ENCODE measurements at regions not wholly inside any gene's neighbourhood (a gene's known extent, or its start where the extent isn't known, plus 50 kb on each side); places are given as distances from the start of the nearest gene placed in this dataset.

DNA sequence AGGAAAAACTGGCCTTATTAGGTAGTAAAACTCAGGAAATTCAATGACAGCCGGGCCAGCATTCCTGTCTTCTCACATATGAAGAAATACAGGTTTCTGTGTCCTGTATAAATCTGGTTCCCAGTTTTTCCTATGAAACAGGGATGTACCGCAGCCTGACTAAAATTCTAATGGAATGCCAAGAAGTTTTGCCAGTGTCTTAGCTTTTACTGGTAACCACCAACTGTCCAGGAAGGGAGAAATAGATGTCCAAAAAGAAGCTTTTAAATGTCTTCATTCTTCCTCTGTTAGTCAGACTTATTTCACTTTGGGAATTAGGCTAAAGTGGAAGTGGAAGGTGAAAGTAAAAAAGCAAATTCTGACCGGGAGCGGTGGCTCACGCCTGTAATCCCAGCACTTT lies 108.0 kb upstream of the TBL1X start:
- Mint-ChIP-seq H3K9me3 (no peaks in the 10 kb centered on the region), H3K27me3 (ENCODE audit: insufficient read depth, low read depth, poor library complexity) (peaks cover 3% of the 10 kb centered on the region), H3K4me3 (no peak overlapping the region), H3K36me3 (ENCODE audit: low read depth) (no peaks in the 10 kb centered on the region), H3K27ac (no peak overlapping the region), H3K4me1 (peaks cover 13% of the 10 kb centered on the region)
- no peak overlapping the region for H3K27ac ChIP-seq (ENCODE audit: low read depth)
- H3K4me2 ChIP-seq: no peak overlapping the region
- no peak overlapping the region for H3K4me3 ChIP-seq
- no peak overlapping the region for H2AFZ ChIP-seq
- peaks cover 10% of the 10 kb centered on the region; the same call in 1 of the 2 replicates for H3K4me1 ChIP-seq (ENCODE audit: insufficient read depth)
- H3K9me2 ChIP-seq (ENCODE audit: insufficient read depth): no peaks in the 10 kb centered on the region
- TF ChIP-seq, protein P1, sequence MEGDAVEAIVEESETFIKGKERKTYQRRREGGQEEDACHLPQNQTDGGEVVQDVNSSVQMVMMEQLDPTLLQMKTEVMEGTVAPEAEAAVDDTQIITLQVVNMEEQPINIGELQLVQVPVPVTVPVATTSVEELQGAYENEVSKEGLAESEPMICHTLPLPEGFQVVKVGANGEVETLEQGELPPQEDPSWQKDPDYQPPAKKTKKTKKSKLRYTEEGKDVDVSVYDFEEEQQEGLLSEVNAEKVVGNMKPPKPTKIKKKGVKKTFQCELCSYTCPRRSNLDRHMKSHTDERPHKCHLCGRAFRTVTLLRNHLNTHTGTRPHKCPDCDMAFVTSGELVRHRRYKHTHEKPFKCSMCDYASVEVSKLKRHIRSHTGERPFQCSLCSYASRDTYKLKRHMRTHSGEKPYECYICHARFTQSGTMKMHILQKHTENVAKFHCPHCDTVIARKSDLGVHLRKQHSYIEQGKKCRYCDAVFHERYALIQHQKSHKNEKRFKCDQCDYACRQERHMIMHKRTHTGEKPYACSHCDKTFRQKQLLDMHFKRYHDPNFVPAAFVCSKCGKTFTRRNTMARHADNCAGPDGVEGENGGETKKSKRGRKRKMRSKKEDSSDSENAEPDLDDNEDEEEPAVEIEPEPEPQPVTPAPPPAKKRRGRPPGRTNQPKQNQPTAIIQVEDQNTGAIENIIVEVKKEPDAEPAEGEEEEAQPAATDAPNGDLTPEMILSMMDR (conservative IDR thresholded peaks at IDR 0.05; ENCODE audit: low read depth in 2 of 2): no peak
- TF ChIP-seq STAT1 (IDR thresholded peaks at IDR 0.05; ENCODE audit: unreplicated experiment) (no peak), ZNF114 (CRISPR knock-in tag; IDR thresholded peaks at IDR 0.05) (no peak)
- H3K36me3 ChIP-seq (ENCODE audit: insufficient read depth): no peaks in the 10 kb centered on the region
- no peaks in the 10 kb centered on the region for H3K27me3 ChIP-seq (ENCODE audit: insufficient read depth)
- no peaks in the 10 kb centered on the region for H3F3A ChIP-seq (replicated peaks; ENCODE audit: low read depth)
- no peaks in the 10 kb centered on the region for H3K79me2 ChIP-seq (replicated peaks; ENCODE audit: insufficient read depth)
- no peaks in the 10 kb centered on the region for H4K20me1 ChIP-seq (replicated peaks; ENCODE audit: insufficient read depth)
- ATAC-seq: no peak
- DNase-seq (ENCODE audit: low spot score): no peak

DNA sequence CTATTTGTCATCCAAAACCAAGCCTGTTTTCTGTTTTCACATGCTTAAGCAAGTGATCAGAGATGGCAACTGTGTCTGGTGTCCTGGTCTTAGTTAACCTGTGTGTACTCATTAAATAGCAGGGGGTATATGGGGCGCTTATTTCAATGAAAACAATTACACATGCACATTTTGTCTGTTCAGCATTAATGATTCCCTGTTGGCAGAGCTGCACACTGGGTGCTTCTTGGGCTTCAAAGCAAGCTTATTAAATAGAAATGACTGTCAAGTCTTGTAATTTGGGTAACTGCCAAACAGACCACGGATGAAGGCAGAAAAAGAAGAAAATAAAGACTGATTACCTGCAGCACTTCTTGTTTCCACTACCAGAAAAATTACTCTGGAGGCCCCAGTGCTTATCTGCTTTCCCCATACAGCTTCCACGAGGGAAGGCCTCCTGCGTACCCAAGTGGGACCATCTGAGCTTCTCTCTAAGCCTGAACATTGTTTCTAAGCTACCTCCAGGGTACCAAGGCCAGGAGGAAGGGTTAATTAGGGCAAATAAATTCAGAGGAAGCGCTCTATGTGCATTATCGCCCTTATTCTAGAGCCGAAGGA lies 107.2 kb upstream of the TBL1X start:
- Histone ChIP-seq H3K4me3 (no peak overlapping the region), H3K27me3 (ENCODE audit: insufficient read depth) (no peaks in the 10 kb centered on the region), H4K20me1 (replicated peaks; ENCODE audit: insufficient read depth) (no peaks in the 10 kb centered on the region), H3K27ac (ENCODE audit: low read depth) (no peak overlapping the region), H3K36me3 (ENCODE audit: insufficient read depth) (no peaks in the 10 kb centered on the region), H2AFZ (no peak overlapping the region), H3F3A (replicated peaks; ENCODE audit: low read depth) (no peaks in the 10 kb centered on the region), H3K79me2 (replicated peaks; ENCODE audit: insufficient read depth) (no peaks in the 10 kb centered on the region), H3K9me2 (ENCODE audit: insufficient read depth) (no peaks in the 10 kb centered on the region), H3K4me1 (ENCODE audit: insufficient read depth) (0 out of 2 replicates have a peak, but pooled peaks cover 3% of the 10 kb centered on the region), H3K4me2 (no peak overlapping the region)
- Mint-ChIP-seq H3K4me1 (peaks cover 5% of the 10 kb centered on the region; the same call in 2 of the 3 replicates), H3K27me3 (ENCODE audit: insufficient read depth, low read depth, poor library complexity) (peaks cover 2% of the 10 kb centered on the region), H3K9me3 (no peaks in the 10 kb centered on the region), H3K36me3 (ENCODE audit: low read depth) (no peaks in the 10 kb centered on the region), H3K4me3 (no peak overlapping the region), H3K27ac (no peak overlapping the region)
- ATAC-seq (no peak), DNase-seq (ENCODE audit: low spot score) (no peak)
- TF ChIP-seq POLR2AphosphoS5 (IDR thresholded peaks at IDR 0.05; ENCODE audit: low read depth): no peak
- TF ChIP-seq, protein P2, sequence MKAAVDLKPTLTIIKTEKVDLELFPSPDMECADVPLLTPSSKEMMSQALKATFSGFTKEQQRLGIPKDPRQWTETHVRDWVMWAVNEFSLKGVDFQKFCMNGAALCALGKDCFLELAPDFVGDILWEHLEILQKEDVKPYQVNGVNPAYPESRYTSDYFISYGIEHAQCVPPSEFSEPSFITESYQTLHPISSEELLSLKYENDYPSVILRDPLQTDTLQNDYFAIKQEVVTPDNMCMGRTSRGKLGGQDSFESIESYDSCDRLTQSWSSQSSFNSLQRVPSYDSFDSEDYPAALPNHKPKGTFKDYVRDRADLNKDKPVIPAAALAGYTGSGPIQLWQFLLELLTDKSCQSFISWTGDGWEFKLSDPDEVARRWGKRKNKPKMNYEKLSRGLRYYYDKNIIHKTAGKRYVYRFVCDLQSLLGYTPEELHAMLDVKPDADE (IDR thresholded peaks at IDR 0.05): no peak
- no peak for TF ChIP-seq NANOG (IDR thresholded peaks at IDR 0.05; ENCODE audit: borderline replicate concordance)
- TF ChIP-seq EZH2phosphoT487 (IDR thresholded peaks at IDR 0.05; ENCODE audit: unreplicated experiment): no peak
- no peak for TF ChIP-seq ZNF331 (CRISPR knock-in tag; IDR thresholded peaks at IDR 0.05; ENCODE audit: low read depth)
- no peak for TF ChIP-seq EZH2 (IDR thresholded peaks at IDR 0.05; ENCODE audit: low read depth, unreplicated experiment)
- no peak for TF ChIP-seq ZNF114 (CRISPR knock-in tag; IDR thresholded peaks at IDR 0.05)
- TF ChIP-seq, protein P1 (conservative IDR thresholded peaks at IDR 0.05; ENCODE audit: low read depth in 2 of 2): no peak

All from GM23338 (cell line).